Neural cell (in vitro differentiated cells): ENCODE measurements at regions not wholly inside any gene's neighbourhood (a gene's known extent, or its start where the extent isn't known, plus 50 kb on each side); places are given as distances from the start of the nearest gene placed in this dataset.

Experiments used
- H2AFZ ChIP-seq: fragments of 200-600, 300-800 bp; sonication (generic), shearing (Covaris generic); 2 replicates; pipeline ENCODE4 v1.6.0; 2014; ENCODE audit warnings: low read depth, mild to moderate bottlenecking, antibody characterized with exemption, low read length, moderate library complexity
- H3F3A ChIP-seq: fragments of 200-600 bp; shearing (Covaris generic); 2 replicates; pipeline ENCODE4 v1.6.1; 2016; ENCODE audit warnings: mild to moderate bottlenecking, moderate library complexity, mixed read lengths, antibody characterized with exemption, low read length; ENCODE audit not compliant: insufficient read depth, poor library complexity, severe bottlenecking
- H3K27ac ChIP-seq: fragments of 200-600, 300-800 bp; sonication (generic), shearing (Covaris generic); 2 replicates; pipeline ENCODE4 v1.5.1; 2014; ENCODE audit warnings: mild to moderate bottlenecking, low read length, moderate library complexity
- H3K27me3 ChIP-seq: fragments of 300-800, 200-600 bp; sonication (generic), shearing (Covaris generic); 2 replicates; pipeline ENCODE4 v1.6.0; 2014; ENCODE audit warnings: mild to moderate bottlenecking, low read depth, low read length, moderate library complexity; ENCODE audit not compliant: insufficient read depth
- H3K36me3 ChIP-seq: fragments of 300-800, 200-600 bp; sonication (generic), shearing (Covaris generic); 2 replicates; pipeline ENCODE4 v1.5.1; 2014; ENCODE audit warnings: mild to moderate bottlenecking, antibody characterized with exemption, low read length, moderate library complexity; ENCODE audit not compliant: insufficient read depth
- H3K4me2 ChIP-seq: fragments of 300-800, 200-600 bp; sonication (generic), shearing (Covaris generic); 2 replicates; pipeline ENCODE4 v1.6.0; 2014; ENCODE audit warnings: mild to moderate bottlenecking, low read length
- H3K4me3 ChIP-seq: fragments of 300-800, 200-600 bp; sonication (generic), shearing (Covaris generic); 2 replicates; pipeline ENCODE4 v1.5.1; 2014; ENCODE audit warnings: mild to moderate bottlenecking, low read length, moderate library complexity
- H3K79me2 ChIP-seq: fragments of 200-600 bp; shearing (Covaris generic); replicated peaks from 2 replicates; pipeline ENCODE4 v1.6.0; 2014; ENCODE audit warnings: mild to moderate bottlenecking, low read length, moderate library complexity; ENCODE audit not compliant: insufficient read depth
- H3K9ac ChIP-seq: fragments of 300-800, 200-600 bp; sonication (generic), shearing (Covaris generic); 2 replicates; pipeline ENCODE4 v1.6.1; 2016; ENCODE audit warnings: mild to moderate bottlenecking, low read length, mixed read lengths
- H3K9me2 ChIP-seq: fragments of 200-600 bp; shearing (Covaris generic); 2 replicates; pipeline ENCODE4 v1.6.1; 2016; ENCODE audit warnings: mild to moderate bottlenecking, low read length, mixed read lengths; ENCODE audit not compliant: insufficient read depth
- H3K9me3 ChIP-seq: fragments of 200-600, 300-800 bp; sonication (generic), shearing (Covaris generic); 2 replicates; pipeline ENCODE4 v1.6.1; 2016; ENCODE audit warnings: mild to moderate bottlenecking, mixed run types, low read length, moderate library complexity, mixed read lengths
- H4K20me1 ChIP-seq: fragments of 200-600 bp; shearing (Covaris generic); 2 replicates; pipeline ENCODE4 v1.6.1; 2016; ENCODE audit warnings: mild to moderate bottlenecking, mixed run types; ENCODE audit not compliant: insufficient read depth
- EP300 ChIP-seq: fragments of 450-650 bp; conservative IDR thresholded peaks from 2 replicates; pipeline ENCODE4 v1.6.1; 2014; ENCODE audit warnings: antibody characterized with exemption, mild to moderate bottlenecking, moderate library complexity; ENCODE audit not compliant: poor library complexity, severe bottlenecking
- EZH2 ChIP-seq: fragments of 200-600, 300-800 bp; shearing (Covaris generic), sonication (generic); IDR thresholded peaks from 2 replicates; pipeline ENCODE4 v1.6.1; 2014; ENCODE audit warnings: antibody characterized with exemption, low read length, borderline replicate concordance, mild to moderate bottlenecking; ENCODE audit not compliant: insufficient read depth, poor library complexity, severe bottlenecking
- MXI1 ChIP-seq: fragments of 450-650 bp; conservative IDR thresholded peaks from 2 replicates; pipeline ENCODE4 v1.6.1; 2014; ENCODE audit warnings: antibody characterized with exemption, mild to moderate bottlenecking; ENCODE audit not compliant: poor library complexity, severe bottlenecking
- POLR2AphosphoS5 ChIP-seq: IDR thresholded peaks from 2 replicates; pipeline ENCODE4 v1.6.1; 2012
- RAD21 ChIP-seq: fragments of 450-650 bp; conservative IDR thresholded peaks from 2 replicates; pipeline ENCODE4 v1.6.1; 2014; ENCODE audit warnings: antibody characterized with exemption, mild to moderate bottlenecking, moderate library complexity
- SMC3 ChIP-seq: fragments of 450-650 bp; conservative IDR thresholded peaks from 2 replicates; pipeline ENCODE4 v1.6.1; 2014; ENCODE audit warnings: antibody characterized with exemption, mild to moderate bottlenecking, moderate library complexity; ENCODE audit not compliant: poor library complexity
- TAF1 ChIP-seq: IDR thresholded peaks from 2 replicates; pipeline ENCODE4 v1.6.1; 2012; ENCODE audit warnings: low read depth
- TF ChIP-seq, protein P1 (sequence below): IDR thresholded peaks from 2 replicates; pipeline ENCODE4 v1.6.1; 2012; ENCODE audit warnings: borderline replicate concordance
- TF ChIP-seq, protein P2 (sequence below): fragments of 450-650 bp; IDR thresholded peaks from 2 replicates; pipeline ENCODE4 v1.5.1; 2014; ENCODE audit warnings: antibody characterized with exemption, mild to moderate bottlenecking, moderate library complexity; ENCODE audit not compliant: poor library complexity, severe bottlenecking

DNA sequence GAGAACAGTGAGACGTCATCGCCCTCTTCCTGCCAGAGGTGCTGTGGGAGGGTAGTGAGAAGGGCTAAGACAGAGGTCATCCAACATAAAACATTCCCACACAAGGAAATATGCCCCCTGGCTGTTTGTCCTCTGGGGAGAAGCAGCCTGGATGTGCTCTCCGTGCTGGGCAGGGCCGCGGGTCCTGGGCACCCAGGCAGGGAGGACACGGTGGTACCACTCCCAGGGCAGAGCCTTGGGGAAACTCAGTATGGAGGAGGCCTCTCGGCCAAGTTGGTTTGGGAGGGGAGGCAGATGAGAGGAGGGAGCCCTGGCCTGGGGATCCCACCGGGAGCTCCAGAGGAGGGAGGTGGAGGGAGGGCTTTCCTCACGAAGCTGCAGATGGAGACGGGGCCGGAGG lies 129.4 kb downstream of the GLRX3 start:
- Histone ChIP-seq H3K79me2 (no peaks in the 10 kb centered on the region), H3K27ac (no peak overlapping the region), H3F3A (no peaks in the 10 kb centered on the region), H3K9me2 (no peaks in the 10 kb centered on the region), H3K4me3 (no peak overlapping the region), H4K20me1 (no peaks in the 10 kb centered on the region), H3K36me3 (no peaks in the 10 kb centered on the region), H3K27me3 (no peaks in the 10 kb centered on the region), H3K9me3 (no peaks in the 10 kb centered on the region), H3K9ac (no peak overlapping the region), H3K4me2 (no peak overlapping the region), H2AFZ (no peak overlapping the region)
- TF ChIP-seq POLR2AphosphoS5 (no peak), MXI1 (no peak)

DNA sequence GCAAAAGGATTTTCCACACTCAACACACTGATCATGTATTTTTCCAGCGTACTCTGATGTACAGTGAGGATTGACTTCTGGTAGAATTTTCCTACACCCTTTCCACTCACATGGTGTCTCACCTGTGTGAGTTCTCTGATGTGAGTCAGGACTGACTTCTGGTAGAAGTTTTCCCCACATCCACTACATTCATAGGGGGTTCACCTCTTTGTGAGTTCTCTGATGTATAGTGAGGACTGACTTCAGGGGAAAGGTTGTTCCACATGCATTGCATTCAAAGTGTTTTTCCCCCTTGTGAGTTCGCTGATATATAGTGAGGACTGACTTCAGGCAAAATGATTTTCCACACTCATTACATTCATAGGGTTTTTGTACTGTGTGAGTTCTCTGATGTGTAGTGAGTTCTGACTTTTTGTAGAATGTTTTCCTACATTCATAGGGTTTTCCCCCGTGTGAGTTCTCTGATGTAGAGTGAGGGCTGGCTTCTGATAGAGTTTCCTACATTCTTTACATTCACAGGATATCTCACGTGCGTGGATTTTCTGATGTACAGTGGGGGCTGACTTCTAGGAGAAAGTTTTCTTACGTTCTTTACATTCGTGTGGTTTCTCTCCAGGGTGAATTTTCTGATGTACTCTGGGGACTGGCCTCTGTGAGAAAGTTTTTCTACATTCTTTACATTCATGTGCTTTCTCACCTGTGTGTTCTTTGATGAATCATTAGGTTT lies 146.5 kb downstream of the GLRX3 start:
- TF ChIP-seq SMC3 (no peak), TAF1 (no peak), RAD21 (no peak), POLR2AphosphoS5 (no peak), MXI1 (no peak), EZH2 (no peak), EP300 (no peak)
- TF ChIP-seq, protein P1, sequence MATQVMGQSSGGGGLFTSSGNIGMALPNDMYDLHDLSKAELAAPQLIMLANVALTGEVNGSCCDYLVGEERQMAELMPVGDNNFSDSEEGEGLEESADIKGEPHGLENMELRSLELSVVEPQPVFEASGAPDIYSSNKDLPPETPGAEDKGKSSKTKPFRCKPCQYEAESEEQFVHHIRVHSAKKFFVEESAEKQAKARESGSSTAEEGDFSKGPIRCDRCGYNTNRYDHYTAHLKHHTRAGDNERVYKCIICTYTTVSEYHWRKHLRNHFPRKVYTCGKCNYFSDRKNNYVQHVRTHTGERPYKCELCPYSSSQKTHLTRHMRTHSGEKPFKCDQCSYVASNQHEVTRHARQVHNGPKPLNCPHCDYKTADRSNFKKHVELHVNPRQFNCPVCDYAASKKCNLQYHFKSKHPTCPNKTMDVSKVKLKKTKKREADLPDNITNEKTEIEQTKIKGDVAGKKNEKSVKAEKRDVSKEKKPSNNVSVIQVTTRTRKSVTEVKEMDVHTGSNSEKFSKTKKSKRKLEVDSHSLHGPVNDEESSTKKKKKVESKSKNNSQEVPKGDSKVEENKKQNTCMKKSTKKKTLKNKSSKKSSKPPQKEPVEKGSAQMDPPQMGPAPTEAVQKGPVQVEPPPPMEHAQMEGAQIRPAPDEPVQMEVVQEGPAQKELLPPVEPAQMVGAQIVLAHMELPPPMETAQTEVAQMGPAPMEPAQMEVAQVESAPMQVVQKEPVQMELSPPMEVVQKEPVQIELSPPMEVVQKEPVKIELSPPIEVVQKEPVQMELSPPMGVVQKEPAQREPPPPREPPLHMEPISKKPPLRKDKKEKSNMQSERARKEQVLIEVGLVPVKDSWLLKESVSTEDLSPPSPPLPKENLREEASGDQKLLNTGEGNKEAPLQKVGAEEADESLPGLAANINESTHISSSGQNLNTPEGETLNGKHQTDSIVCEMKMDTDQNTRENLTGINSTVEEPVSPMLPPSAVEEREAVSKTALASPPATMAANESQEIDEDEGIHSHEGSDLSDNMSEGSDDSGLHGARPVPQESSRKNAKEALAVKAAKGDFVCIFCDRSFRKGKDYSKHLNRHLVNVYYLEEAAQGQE = no peak
- TF ChIP-seq, protein P2, sequence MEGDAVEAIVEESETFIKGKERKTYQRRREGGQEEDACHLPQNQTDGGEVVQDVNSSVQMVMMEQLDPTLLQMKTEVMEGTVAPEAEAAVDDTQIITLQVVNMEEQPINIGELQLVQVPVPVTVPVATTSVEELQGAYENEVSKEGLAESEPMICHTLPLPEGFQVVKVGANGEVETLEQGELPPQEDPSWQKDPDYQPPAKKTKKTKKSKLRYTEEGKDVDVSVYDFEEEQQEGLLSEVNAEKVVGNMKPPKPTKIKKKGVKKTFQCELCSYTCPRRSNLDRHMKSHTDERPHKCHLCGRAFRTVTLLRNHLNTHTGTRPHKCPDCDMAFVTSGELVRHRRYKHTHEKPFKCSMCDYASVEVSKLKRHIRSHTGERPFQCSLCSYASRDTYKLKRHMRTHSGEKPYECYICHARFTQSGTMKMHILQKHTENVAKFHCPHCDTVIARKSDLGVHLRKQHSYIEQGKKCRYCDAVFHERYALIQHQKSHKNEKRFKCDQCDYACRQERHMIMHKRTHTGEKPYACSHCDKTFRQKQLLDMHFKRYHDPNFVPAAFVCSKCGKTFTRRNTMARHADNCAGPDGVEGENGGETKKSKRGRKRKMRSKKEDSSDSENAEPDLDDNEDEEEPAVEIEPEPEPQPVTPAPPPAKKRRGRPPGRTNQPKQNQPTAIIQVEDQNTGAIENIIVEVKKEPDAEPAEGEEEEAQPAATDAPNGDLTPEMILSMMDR = no peak
- H3K27ac ChIP-seq = no peak overlapping the region
- peaks cover 34% of the 10 kb centered on the region for H3K9me3 ChIP-seq
- H3K4me2 ChIP-seq = no peak overlapping the region
- H3K9ac ChIP-seq = no peak overlapping the region
- no peak overlapping the region for H3K4me3 ChIP-seq
- H3K9me2 ChIP-seq = no peaks in the 10 kb centered on the region
- no peaks in the 10 kb centered on the region for H3K79me2 ChIP-seq
- no peaks in the 10 kb centered on the region for H3K36me3 ChIP-seq
- H3F3A ChIP-seq = no peaks in the 10 kb centered on the region
- H3K27me3 ChIP-seq = no peaks in the 10 kb centered on the region
- no peak overlapping the region for H2AFZ ChIP-seq
- no peaks in the 10 kb centered on the region for H4K20me1 ChIP-seq

DNA sequence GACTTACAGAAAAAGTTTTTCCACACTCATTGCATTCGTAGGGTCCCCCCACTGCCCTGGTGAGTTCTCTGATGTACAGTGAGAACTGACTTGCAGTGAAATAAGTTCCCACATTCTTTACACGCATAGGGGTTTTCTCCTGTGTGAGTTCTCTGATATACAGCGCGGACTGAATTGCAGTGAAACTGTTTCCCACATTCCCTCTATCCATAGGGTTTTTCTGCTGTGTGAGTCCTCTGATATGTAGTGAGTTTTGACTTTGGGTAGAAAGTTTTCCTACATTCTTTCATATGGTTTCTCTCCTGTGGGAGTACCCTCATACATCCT lies 147.0 kb downstream of the GLRX3 start:
- Histone ChIP-seq H3K4me3 (no peak overlapping the region), H3K9me2 (no peaks in the 10 kb centered on the region), H3K27ac (no peak overlapping the region), H3F3A (no peaks in the 10 kb centered on the region), H4K20me1 (no peaks in the 10 kb centered on the region), H3K4me2 (no peak overlapping the region), H3K36me3 (no peaks in the 10 kb centered on the region), H3K9ac (no peak overlapping the region), H3K79me2 (no peaks in the 10 kb centered on the region), H3K27me3 (no peaks in the 10 kb centered on the region), H3K9me3 (peaks cover 31% of the 10 kb centered on the region), H2AFZ (no peak overlapping the region)
- TF ChIP-seq EZH2 (no peak), RAD21 (no peak), TAF1 (no peak), POLR2AphosphoS5 (no peak), SMC3 (no peak), EP300 (no peak), MXI1 (no peak)
- TF ChIP-seq, protein P1 = no peak
- TF ChIP-seq, protein P2 = no peak
